HG03571 (cell line): ENCODE measurements at regions not wholly inside any gene's neighbourhood (a gene's known extent, or its start where the extent isn't known, plus 50 kb on each side); places are given as distances from the start of the nearest gene placed in this dataset.
"Not testable (repeated sequence)": the region's sequence is repeated elsewhere in the genome, so short reads cannot be mapped to it uniquely, and the experiment has no call there.

ENCODE experiments used
- ATAC-seq: cut with Tn5 transposase; IDR thresholded peaks from one replicate; pipeline ENCODE4 v1.9.1; 2021; ENCODE audit not compliant: unreplicated experiment

DNA sequence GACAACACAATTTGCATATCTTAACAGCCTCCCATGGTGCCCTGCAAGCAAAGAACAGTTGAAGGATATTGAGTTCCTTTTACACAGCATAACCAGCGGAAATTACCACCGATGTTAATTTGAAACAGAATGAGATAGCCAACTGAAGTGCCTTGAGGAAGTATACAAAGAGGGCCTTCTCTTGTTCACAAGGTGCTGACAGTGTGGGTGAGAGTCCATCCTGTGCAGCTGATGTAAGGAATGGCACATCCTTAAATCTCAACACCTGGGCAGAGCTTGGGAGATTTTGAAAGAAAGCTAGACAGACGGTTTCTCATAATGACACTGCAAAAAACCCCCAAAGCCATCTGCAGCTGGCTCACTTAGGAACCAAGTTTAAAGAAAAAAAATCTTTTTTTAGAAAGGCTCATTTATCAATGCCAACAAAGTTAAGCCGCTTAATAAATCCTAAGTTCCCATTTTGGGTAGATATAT, 818.6 kb downstream of the KCNJ2 start:
- ATAC-seq = no peak

- no peak for ATAC-seq
Observed at GRCh38 chr17:70988622-70989021, 819.3 kb downstream of the KCNJ2 start.

DNA sequence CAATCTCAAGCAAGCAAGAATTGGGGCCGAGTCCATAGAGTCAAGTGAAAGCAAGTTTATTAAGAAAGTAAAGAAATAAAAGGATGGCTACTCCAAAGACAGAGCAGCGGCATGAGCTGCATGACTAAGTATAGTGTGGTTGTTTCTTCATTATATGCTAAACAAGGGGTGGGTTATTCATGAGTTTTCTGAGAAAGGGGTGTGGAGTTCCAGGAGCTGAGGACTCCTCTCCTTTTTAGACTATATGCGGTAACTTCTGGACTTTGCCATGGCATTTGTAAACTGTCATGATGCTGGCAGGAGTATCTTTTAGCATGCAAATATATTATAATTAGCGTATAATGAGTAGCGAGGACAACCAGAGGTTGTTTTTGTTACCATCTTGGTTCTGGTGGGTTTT, 819.9 kb downstream of the KCNJ2 start:
- no peak for ATAC-seq

DNA sequence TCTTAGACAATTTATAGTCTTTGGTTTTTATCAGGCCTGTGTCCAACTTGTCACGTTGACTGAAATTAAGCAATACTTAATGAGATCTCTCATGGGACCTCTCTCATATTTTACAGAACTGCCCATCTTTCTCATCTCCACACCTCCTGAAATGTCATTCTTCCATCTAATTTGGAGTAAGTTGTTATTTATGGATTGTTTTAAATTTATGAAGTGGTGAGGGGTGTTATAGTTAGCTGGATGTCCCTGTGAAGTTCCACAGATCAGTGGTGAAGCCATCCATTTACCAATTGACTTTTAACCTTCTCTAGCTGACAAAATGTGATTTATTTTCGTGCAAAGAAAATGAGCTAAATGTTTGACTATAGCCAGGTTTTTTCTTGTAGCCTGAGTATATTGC, 824.9 kb downstream of the KCNJ2 start:
- ATAC-seq = no peak

DNA sequence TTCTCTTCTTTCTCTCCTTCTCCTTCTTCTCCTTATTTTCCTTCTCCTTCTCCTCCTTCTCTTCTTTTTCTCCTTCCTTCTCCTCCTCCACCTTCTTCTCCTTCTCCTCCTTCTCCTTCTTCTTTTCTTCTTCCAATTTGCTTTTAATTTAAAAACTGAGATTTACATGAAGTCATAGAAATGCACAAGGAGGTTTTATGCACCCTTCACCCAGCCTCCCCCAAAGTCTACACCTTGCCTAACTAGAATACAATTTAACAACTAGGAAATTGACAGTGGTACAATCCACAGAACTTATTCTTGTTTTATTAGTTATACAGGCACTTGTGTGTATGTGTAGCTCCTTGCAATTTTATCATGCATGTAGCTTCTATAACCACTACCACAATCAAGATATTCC, 826.7 kb downstream of the KCNJ2 start:
- no peak for ATAC-seq

- no peak for ATAC-seq
Observed at GRCh38 chr17:71003736-71004135, 834.4 kb downstream of the KCNJ2 start.

DNA sequence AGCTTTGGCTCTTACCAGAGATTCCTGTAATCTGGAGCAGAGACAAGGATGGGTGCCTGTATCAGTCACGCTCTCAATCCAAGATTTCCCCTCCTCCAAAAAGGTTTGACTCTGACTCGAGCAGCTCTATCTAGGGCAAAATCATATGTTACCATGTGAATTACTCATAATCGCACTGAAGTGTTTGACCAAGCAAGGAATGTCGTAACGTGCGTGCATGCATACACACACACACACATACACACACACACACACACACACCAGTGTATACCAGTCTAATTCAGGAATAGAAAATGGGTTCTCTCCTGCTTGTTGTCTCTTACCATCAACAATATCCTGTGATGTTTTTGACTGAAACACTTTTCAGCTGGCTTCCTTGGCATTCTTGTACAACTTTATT, 835.1 kb downstream of the KCNJ2 start:
- ATAC-seq = no peak

- no peak for ATAC-seq
Observed at GRCh38 chr17:71011391-71011790, 842.1 kb downstream of the KCNJ2 start.

DNA sequence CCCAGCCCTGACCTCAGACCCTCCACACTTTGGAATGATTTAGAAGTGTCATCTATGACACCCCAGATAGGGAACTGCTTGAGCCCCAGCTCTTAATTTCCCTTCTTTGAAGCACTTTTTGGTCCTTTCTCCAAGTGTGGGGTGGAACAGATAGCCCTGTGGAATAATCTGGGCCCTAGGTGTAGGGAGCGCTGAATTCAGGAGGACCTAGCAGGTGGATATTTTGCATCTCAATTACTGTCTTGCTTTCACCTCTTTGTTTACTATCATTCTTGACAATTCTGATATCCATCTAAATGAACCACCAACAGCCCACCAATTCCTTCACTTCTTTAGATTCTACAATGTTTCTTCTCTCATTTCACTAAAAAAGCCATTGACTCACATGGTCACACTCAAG, 850.4 kb downstream of the KCNJ2 start:
- ATAC-seq = no peak

DNA sequence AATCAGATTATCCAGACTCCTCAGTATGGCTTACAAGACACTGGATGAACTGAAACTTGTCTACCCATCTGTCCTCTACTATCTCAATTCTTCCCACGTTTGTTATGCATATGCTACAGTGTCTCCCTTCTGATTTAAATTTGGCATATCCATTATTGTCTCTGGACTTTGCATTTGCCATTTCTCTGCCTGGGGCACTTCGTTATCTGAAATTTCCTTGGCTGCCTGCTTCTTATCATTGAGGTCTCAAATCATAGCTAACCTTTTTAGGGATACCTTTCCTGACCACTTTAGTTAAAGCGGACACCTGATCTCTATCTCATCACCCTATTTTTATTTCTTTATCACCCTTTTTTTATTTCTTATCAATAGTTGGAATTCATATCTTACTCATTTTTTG, 853.4 kb downstream of the KCNJ2 start:
- no peak for ATAC-seq

- ATAC-seq = no peak
Observed at GRCh38 chr17:71023249-71024030, 854.1 kb downstream of the KCNJ2 start.

- no peak for ATAC-seq
Observed at GRCh38 chr17:71024172-71024571, 854.8 kb downstream of the KCNJ2 start.

GRCh38 chr17:71024969-71025368, 855.6 kb downstream of the KCNJ2 start:
- no peak for ATAC-seq

DNA sequence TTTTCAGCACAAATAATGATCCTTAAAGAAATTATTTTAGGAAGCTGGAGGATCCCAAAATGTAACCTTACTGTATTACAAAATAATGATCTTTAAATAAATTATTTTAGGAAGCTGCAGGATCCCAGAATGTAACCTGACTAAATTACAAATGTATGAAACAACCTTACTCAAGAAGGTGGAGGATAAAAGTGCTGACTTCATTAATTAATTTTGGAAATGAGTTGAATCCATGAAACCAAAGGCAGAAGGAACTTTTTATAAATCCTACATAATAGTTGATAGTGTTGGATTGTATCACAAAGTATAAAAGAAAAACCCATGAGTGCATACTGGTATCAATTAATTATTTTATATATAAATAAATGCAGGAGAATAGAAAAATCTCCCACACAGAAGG, 859.9 kb downstream of the KCNJ2 start:
- no peak for ATAC-seq

GRCh38 chr17:71031286-71031685, 862.0 kb downstream of the KCNJ2 start:
- ATAC-seq = not testable (repeated sequence)

DNA sequence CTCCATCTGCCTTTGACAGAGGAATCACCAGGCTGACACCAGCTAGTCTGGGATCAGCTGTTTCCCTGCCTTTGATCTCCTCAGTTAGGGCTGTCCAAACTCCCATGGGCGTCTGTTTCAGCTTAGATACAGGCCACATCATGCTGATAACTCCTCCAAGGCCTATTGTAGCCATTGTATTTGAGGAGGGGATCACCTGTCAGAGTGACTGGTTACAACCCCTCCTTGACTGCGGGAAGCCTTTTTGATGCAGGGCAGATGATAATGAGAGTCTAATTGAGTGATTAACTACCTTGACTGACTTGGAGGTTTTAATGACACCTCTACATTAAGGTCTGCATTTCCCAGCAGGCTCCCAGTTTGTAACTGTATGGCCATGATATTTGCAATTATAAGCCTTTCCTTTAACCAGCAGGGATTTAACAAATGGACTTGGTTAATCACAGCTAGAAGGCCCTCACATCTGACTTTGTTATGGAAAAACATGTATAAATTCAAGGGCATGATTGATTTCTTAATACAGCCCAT, 863.5 kb downstream of the KCNJ2 start:
- no peak for ATAC-seq

- ATAC-seq = no peak
Observed at GRCh38 chr17:71033336-71033735, 864.0 kb downstream of the KCNJ2 start.

GRCh38 chr17:71035226-71035625, 865.9 kb downstream of the KCNJ2 start:
- no peak for ATAC-seq

DNA sequence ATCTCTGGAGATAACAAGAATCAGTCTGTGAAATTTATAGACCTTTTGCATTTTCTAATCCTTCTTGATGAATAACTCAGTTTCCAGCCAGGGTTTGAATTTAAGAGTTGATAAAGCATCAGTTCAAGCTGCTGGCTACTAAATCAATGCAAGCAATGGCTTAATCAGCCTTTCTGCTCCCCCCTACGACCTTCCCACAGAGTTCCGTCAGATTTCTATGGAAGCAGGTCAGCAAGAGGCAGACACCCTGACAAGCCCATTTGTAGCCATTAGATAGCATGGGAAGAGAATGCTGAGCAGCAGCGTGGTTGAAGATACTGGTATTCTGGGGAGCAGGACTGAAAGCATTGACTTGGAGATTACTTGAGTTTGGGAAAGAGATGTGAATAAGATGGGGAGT, 868.1 kb downstream of the KCNJ2 start:
- no peak for ATAC-seq

GRCh38 chr17:71039391-71039790, 870.1 kb downstream of the KCNJ2 start:
- ATAC-seq = no peak

DNA sequence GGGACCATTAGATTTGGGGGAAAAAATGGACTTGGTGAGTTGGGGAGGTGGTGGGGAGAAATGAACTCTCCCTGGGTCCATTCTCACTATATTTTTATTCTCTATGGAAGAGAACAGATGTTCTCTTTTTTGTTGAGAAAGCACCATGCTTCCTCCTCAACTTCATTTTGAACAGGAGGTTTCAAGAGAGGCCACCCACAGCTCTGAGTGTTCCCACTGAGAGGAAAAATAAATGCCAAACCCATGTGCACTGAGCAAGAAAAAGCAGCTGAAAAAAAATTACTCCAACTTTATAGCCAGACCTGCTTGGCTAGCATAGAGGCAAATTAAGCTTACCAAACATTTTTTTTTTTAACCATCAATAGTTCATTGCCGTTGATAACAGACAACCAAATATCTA, 883.6 kb downstream of the KCNJ2 start:
- ATAC-seq = no peak

GRCh38 chr17:71055128-71055527, 885.8 kb downstream of the KCNJ2 start:
- ATAC-seq = no peak

DNA sequence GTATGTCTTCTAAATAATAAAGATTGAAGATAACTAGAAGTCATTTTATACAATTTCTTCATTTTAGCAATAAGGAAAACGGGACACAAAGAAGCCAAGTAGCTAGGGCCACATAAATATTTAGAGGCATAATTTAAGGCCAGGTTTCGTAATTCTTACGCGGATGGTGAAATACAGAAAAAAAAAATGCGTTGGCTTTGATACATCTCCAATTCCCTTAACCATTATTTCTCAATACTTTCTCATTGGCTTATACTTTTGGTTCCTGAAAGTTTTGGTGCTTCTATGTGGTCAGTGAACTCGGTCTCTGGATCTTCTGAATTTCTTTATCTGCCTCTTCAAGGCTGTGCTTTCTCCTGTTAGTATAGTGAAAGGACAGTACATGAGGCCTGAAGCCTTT, 888.1 kb downstream of the KCNJ2 start:
- no peak for ATAC-seq
